Epithelial cell of esophagus (primary cell): ENCODE measurements at regions not wholly inside any gene's neighbourhood (a gene's known extent, or its start where the extent isn't known, plus 50 kb on each side); places are given as distances from the start of the nearest gene placed in this dataset.

Experiments used
- DNase-seq: peaks from one replicate; pipeline ENCODE4 v3.0.0; 2010; ENCODE audit warnings: low read depth
- H3K4me3 ChIP-seq: 2 replicates; pipeline ENCODE4 v1.5.1; 2011; ENCODE audit warnings: mild to moderate bottlenecking, low read length, control low read depth
- CTCF ChIP-seq: IDR thresholded peaks from 2 replicates; pipeline ENCODE4 v1.5.1; 2011; ENCODE audit warnings: low read depth, mild to moderate bottlenecking, low read length, control low read depth, inconsistent platforms; ENCODE audit not compliant: insufficient read depth; ENCODE audit errors: missing control alignments

DNA sequence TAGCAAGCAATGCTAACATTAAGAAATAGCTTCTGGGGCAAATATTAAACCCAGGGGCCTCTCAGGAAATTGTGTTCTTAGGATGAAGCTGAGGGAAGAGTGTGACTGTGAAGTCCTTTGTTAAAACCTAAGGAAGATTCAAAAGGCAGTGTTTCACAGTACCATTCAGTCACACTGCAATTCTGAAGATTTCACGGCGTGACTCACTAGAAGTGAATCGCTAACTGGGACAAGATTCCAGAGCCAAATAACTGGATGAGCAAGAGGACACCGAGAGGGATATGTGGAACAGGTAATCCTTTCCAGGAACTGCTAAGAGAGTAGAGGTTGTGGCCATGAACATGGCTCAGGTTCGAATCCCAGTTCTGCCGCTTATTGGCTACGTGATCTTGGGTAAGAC lies 61.8 kb upstream of the SMAD3 start:
- peak; percentile 80 for DNase-seq
- TF ChIP-seq CTCF, result no peak
- H3K4me3 ChIP-seq, result no peak overlapping the region

DNA sequence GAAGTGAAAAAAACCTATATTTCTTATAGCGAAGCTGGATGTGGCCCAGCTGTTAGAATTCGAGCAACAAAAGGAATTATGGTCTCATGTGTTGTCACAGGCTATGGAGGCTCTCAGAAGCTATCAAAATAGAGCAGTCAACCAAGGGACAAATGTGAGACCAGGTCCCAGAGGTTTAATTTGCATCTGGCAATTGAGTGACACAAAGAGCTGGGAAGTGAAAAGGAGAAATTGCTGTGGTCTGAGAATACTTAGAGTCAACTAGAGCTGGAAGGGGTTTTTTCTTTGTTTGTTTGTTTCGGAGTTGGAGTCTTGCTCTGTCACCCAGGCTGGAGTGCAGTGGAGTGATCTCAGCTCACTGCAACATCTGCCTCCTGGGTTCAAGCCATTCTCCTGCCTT lies 61.3 kb upstream of the SMAD3 start:
- no peak overlapping the region for H3K4me3 ChIP-seq
- no peak for TF ChIP-seq CTCF
- no peak for DNase-seq

GRCh38 chr15:67005294-67005996 lies 60.0 kb upstream of the SMAD3 start:
- no peak for DNase-seq
- H3K4me3 ChIP-seq, result no peak overlapping the region
- no peak for TF ChIP-seq CTCF

GRCh38 chr15:67006083-67007065 lies 59.0 kb upstream of the SMAD3 start:
- no peak for TF ChIP-seq CTCF
- H3K4me3 ChIP-seq, result no peak overlapping the region
- peak; percentile 55 for DNase-seq

DNA sequence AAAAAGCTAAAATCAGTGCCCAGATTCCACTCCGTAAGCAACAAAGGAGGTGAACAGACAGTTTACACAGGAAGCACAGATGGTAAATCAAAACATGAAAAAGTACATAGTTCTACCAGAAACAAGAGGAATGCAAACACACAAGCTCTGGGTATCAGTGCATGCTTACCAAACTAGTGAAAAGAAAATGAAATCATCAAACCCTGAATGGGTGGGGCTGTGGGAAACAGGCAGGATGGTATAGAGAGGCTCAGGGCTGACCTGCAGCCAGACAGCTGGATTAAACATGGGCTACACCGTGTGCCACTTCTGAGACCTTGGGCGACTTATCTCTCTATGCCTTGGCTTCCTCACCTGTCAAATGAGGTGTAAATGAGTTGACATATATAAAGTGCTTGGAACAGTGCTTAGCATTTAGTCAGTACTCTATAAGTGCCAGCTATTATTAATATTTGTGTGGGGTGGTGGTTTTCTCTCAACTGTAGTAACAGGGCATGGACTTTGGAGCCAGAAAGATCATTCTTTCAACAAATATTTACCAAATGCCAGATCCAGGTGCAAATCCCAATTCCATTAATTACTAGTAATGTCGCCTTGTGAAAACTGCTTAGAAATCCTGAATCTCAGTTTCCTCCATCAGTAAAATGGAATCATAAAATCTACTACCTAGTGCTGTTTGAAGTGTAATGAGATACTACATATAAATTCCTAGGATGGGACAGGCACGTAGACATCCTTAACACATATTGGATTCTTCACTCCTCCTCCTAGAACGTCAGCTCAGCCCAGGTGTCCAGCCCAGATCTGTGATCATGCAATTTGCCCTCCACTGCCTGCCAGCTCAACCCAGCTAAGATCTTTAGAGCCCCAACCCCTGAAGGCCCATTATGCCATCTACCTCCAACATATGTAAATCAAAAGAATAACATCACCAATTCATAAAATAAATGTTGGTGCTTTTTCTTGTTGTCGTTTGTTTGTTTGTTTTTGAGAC lies 55.5 kb upstream of the SMAD3 start:
- peak; percentile 51 for DNase-seq
- TF ChIP-seq CTCF, result no peak
- H3K4me3 ChIP-seq, result no peak overlapping the region

DNA sequence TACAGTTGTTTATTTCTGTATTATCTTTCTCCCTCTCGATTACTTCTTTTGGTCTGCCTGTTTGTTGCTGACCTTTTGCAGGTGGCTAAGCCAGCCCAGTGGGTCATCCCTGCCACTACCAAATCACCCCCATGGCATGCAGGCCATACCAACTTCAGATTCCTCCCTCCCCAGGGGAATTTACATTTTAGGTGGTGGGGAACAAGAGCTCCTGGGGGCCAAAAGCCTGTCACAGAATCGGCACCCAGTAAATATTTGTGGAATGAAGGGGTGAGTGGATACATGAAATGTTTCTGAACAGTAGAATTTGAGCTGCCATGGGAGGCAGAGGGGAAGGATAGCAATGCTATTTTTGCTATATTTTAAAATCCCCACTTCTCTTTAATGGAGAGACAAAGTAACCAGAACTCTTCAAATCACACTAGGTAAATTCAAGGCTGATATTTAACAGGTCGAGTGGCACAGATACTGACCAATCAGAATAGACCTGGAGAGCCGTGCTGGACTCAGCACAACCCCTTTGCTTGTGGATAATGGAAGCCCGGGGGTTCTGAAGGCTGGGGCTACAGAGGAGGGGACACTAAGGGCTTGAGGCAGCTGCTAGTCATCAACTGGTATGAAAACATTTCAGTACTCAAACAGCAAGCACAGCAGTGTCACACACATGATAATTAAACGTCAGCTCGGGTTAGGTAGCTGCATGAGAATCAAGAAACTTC lies 54.3 kb upstream of the SMAD3 start:
- H3K4me3 ChIP-seq, result no peak overlapping the region
- no peak for DNase-seq
- no peak for TF ChIP-seq CTCF
